HepG2 (cell line): ENCODE measurements at regions not wholly inside any gene's neighbourhood (a gene's known extent, or its start where the extent isn't known, plus 50 kb on each side); places are given as distances from the start of the nearest gene placed in this dataset.

Experiments used
- ATAC-seq: fragments of 200-7000 bp; cut with Tn5 transposase; 3 replicates; pipeline ENCODE4 v1.9.1; 2020; ENCODE audit warnings: mild to moderate bottlenecking, moderate library complexity
- BruUV-seq: library from RNA; stranded (reverse); fragments of 400-500 nt; replicated peaks from 2 replicates; lab custom pipeline; 2021; lab: Mats Ljungman, UMichigan
- CTCF ChIA-PET: fragments of 300-600 bp; formaldehyde crosslinking; extraction: SDS; loops from one replicate; lab custom pipeline; 2021; ENCODE audit warnings: low total read pairs, inconsistent platforms, low intra/inter-chr PET ratio; lab: Yijun Ruan, JAX
- POLR2A ChIA-PET: fragments of 350-600 bp; sonication (Branson Sonifier 250); formaldehyde crosslinking; loops from one replicate; lab custom pipeline; 2020; ENCODE audit warnings: antibody characterized with exemption, inconsistent platforms; lab: Yijun Ruan, JAX
- DNase-seq: peaks from one replicate; pipeline ENCODE4 v3.0.0-alpha.2; 2015; ENCODE audit warnings: low spot score
- FAIRE-seq: peaks from 3 replicates; lab custom pipeline; 2011; peaks lifted over from hg19 to GRCh38; lab: Jason Lieb, UNC
- H2AFZ ChIP-seq: one replicate; pipeline ENCODE4 v1.6.1; 2011; ENCODE audit warnings: low read length, inconsistent platforms
- H3K27ac ChIP-seq: fragments of 300-600 bp; 3 replicates; pipeline ENCODE4 v1.8.0; 2011; ENCODE audit warnings: mixed run types, mild to moderate bottlenecking, mixed read lengths, low read length, inconsistent platforms; ENCODE audit not compliant: insufficient read depth; ENCODE audit errors: extremely low read length
- H3K27me3 ChIP-seq, 2 experiments: fragments of 200-600 bp in 1 of 2; 2 replicates in 1 of 2; 3 replicates in 1 of 2; pipeline versions ENCODE4 v1.6.0 to v1.8.0; 2011; ENCODE audit warnings: low read length in 2 of 2, mild to moderate bottlenecking in 2 of 2, moderate library complexity in 2 of 2, inconsistent platforms in 1 of 2; ENCODE audit not compliant: insufficient read depth in 2 of 2, control insufficient read depth in 1 of 2
- H3K36me3 ChIP-seq, 2 experiments: fragments of 200-600 bp in 1 of 2; replicated peaks in 1 of 2; 2 replicates in 1 of 2; 3 replicates in 1 of 2; pipeline versions ENCODE4 v1.5.1 to v1.8.0; 2011; ENCODE audit warnings: low read length in 2 of 2, inconsistent platforms in 1 of 2; ENCODE audit not compliant: insufficient read depth in 2 of 2, control insufficient read depth in 1 of 2
- H3K4me1 ChIP-seq: 2 replicates; pipeline ENCODE4 v1.5.1; 2012; ENCODE audit warnings: low read length, inconsistent platforms; ENCODE audit not compliant: insufficient read depth
- H3K4me2 ChIP-seq: 2 replicates; pipeline ENCODE4 v1.6.0; 2011; ENCODE audit warnings: low read depth, low read length, inconsistent platforms
- H3K4me3 ChIP-seq, 3 experiments: fragments of 200-600 bp in 1 of 3; sonication (generic), shearing (Covaris generic) in 1 of 3; replicated peaks in 1 of 3; 2 replicates each; pipeline ENCODE4 v1.5.1; 2011 to 2016; ENCODE audit warnings: low read length in 3 of 3, inconsistent platforms in 2 of 3, low read depth in 2 of 3, mild to moderate bottlenecking in 2 of 3, control low read depth in 1 of 3, mixed read lengths in 1 of 3; ENCODE audit not compliant: insufficient read depth in 1 of 3
- H3K79me2 ChIP-seq: one replicate; pipeline ENCODE4 v1.6.1; 2011; ENCODE audit warnings: low read length, inconsistent platforms; ENCODE audit not compliant: insufficient read depth
- H3K9ac ChIP-seq: 2 replicates; pipeline ENCODE4 v1.6.0; 2011; ENCODE audit warnings: mild to moderate bottlenecking, low read depth, low read length, inconsistent platforms; ENCODE audit not compliant: insufficient read depth
- H3K9me3 ChIP-seq: 2 replicates; pipeline ENCODE4 v1.5.1; 2012; ENCODE audit warnings: mild to moderate bottlenecking, low read length
- H4K20me1 ChIP-seq: 2 replicates; pipeline ENCODE4 v1.6.0; 2011; ENCODE audit warnings: inconsistent platforms, mild to moderate bottlenecking, low read length, moderate library complexity; ENCODE audit not compliant: insufficient read depth
- GFI1 ChIP-seq: sonication (generic); formaldehyde crosslinking; IDR thresholded peaks from 2 replicates; pipeline ENCODE4 v1.5.0; 2020; ENCODE audit warnings: missing genetic modification reagents, mild to moderate bottlenecking, borderline replicate concordance
- NCOR1 ChIP-seq: fragments of 200-600 bp; sonication (generic); IDR thresholded peaks from 2 replicates; pipeline ENCODE4 v1.7.0; 2017; ENCODE audit warnings: antibody characterized with exemption, low read length, borderline replicate concordance
- NFE2 ChIP-seq: sonication (generic); formaldehyde crosslinking; IDR thresholded peaks from 2 replicates; pipeline ENCODE4 v1.4.0; 2020; ENCODE audit warnings: missing genetic modification reagents
- PLRG1 ChIP-seq: fragments of 450-650 bp; conservative IDR thresholded peaks from 2 replicates; pipeline ENCODE4 v1.6.1; 2016
- RBFOX2 ChIP-seq: fragments of 200-400 bp; formaldehyde crosslinking; IDR thresholded peaks from 2 replicates; pipeline ENCODE4 v1.6.1; 2017; ENCODE audit warnings: low read depth, mild to moderate bottlenecking, low read length
- TAF1 ChIP-seq: sonication (generic); formaldehyde crosslinking; IDR thresholded peaks from 2 replicates; pipeline ENCODE4 v1.4.0; 2020; ENCODE audit warnings: missing genetic modification reagents
- WIZ ChIP-seq: sonication (generic); formaldehyde crosslinking; IDR thresholded peaks from 2 replicates; pipeline ENCODE4 v1.5.1; 2020; ENCODE audit warnings: mild to moderate bottlenecking, missing genetic modification reagents
- ZNF333 ChIP-seq: sonication (generic); formaldehyde crosslinking; IDR thresholded peaks from 2 replicates; pipeline ENCODE4 v1.4.0; 2020; ENCODE audit warnings: mild to moderate bottlenecking, missing genetic modification reagents, borderline replicate concordance
- ZNF496 ChIP-seq: sonication (generic); formaldehyde crosslinking; IDR thresholded peaks from 2 replicates; pipeline ENCODE4 v1.8.1; 2023; ENCODE audit warnings: mild to moderate bottlenecking, moderate library complexity, missing genetic modification reagents; ENCODE audit not compliant: insufficient replicate concordance
- ZNF616 ChIP-seq: sonication (generic); formaldehyde crosslinking; IDR thresholded peaks from 2 replicates; pipeline ENCODE4 v1.5.0; 2020; ENCODE audit warnings: low read depth, mild to moderate bottlenecking, missing genetic modification reagents
- ZNF747 ChIP-seq: sonication (generic); formaldehyde crosslinking; IDR thresholded peaks from 2 replicates; pipeline ENCODE4 v1.8.1; 2023; ENCODE audit warnings: missing genetic modification reagents, mild to moderate bottlenecking, borderline replicate concordance
- ZNF792 ChIP-seq: IDR thresholded peaks from 2 replicates; pipeline ENCODE4 v1.6.1; 2016
- WGBS: methylation state at CpG from one replicate; pipeline ENCODE4 v1.1.6; 2017; ENCODE audit warnings: low lambda C conversion rate; 5-methylcytosine and 5-hydroxymethylcytosine counted together
- in situ Hi-C: cut with HindIII; loops from 2 replicates; pipeline ENCODE4 v1.10.0; 2017; ENCODE audit warnings: low pct_unique_long_range_greater_than_20kb; ENCODE audit not compliant: extremely low pct_ligation_motif_present
- intact Hi-C: fragments of 100-400 bp; cut with micrococcal nuclease; formaldehyde crosslinking; loops from one replicate; pipeline ENCODE4 v1.10.0; 2022; ENCODE audit not compliant: unreplicated experiment
- TF ChIP-seq, protein P1 (sequence below): sonication (generic); formaldehyde crosslinking; IDR thresholded peaks from 2 replicates; pipeline ENCODE4 v1.4.0; 2020; ENCODE audit warnings: missing genetic modification reagents
- TF ChIP-seq, protein P2 (sequence below): fragments of 450-650 bp; IDR thresholded peaks from 2 replicates; pipeline ENCODE4 v1.6.1; 2016
- TF ChIP-seq, protein P3 (sequence below), 2 experiments: sonication (generic) in 1 of 2; formaldehyde crosslinking in 1 of 2; IDR thresholded peaks; 2 replicates each; pipeline versions ENCODE4 v1.4.0 to v1.6.1; 2016 to 2020; ENCODE audit warnings: borderline replicate concordance in 1 of 2, low read depth in 1 of 2, mild to moderate bottlenecking in 1 of 2, missing genetic modification reagents in 1 of 2

DNA sequence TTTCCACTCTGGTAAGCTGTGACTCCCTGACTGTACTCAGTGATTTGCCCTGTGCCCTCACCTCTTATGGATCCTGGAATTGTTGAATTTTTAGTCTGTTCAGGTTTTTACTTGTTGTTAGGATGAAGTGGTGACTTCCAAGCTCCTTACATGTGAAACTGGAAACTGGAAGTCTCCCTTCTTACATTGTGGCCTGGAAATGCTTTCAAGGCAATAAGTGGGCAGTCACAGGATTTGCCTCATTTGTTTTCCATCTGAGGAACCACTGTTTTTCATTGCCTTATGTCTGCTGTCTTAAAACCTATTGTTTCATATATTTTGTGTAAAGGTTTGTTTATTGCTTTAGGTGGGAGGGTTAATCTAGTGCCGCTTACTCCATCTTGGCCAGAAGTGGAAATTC lies 155.8 kb downstream of the CYB561 start:
- no peak overlapping the region for H3K9ac ChIP-seq
- H3K79me2 ChIP-seq: no peaks in the 10 kb centered on the region
- no peak for ATAC-seq
- no peak overlapping the region for H2AFZ ChIP-seq
- POLR2A ChIA-PET: no interaction called here
- in situ Hi-C loops (no loop called here), intact Hi-C loops (no loop called here)
- no peak for TF ChIP-seq RBFOX2
- no peak for TF ChIP-seq GFI1 (CRISPR knock-in tag)
- TF ChIP-seq WIZ (CRISPR knock-in tag): no peak
- TF ChIP-seq ZNF792 (CRISPR knock-in tag): no peak
- TF ChIP-seq, protein P1, sequence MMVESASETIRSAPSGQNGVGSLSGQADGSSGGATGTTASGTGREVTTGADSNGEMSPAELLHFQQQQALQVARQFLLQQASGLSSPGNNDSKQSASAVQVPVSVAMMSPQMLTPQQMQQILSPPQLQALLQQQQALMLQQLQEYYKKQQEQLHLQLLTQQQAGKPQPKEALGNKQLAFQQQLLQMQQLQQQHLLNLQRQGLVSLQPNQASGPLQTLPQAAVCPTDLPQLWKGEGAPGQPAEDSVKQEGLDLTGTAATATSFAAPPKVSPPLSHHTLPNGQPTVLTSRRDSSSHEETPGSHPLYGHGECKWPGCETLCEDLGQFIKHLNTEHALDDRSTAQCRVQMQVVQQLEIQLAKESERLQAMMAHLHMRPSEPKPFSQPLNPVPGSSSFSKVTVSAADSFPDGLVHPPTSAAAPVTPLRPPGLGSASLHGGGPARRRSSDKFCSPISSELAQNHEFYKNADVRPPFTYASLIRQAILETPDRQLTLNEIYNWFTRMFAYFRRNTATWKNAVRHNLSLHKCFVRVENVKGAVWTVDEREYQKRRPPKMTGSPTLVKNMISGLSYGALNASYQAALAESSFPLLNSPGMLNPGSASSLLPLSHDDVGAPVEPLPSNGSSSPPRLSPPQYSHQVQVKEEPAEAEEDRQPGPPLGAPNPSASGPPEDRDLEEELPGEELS (CRISPR knock-in tag): no peak
- TF ChIP-seq TAF1: no peak
- TF ChIP-seq NCOR1: no peak
- TF ChIP-seq PLRG1: no peak
- no peak for TF ChIP-seq NFE2
- TF ChIP-seq ZNF496: no peak
- TF ChIP-seq, protein P2, sequence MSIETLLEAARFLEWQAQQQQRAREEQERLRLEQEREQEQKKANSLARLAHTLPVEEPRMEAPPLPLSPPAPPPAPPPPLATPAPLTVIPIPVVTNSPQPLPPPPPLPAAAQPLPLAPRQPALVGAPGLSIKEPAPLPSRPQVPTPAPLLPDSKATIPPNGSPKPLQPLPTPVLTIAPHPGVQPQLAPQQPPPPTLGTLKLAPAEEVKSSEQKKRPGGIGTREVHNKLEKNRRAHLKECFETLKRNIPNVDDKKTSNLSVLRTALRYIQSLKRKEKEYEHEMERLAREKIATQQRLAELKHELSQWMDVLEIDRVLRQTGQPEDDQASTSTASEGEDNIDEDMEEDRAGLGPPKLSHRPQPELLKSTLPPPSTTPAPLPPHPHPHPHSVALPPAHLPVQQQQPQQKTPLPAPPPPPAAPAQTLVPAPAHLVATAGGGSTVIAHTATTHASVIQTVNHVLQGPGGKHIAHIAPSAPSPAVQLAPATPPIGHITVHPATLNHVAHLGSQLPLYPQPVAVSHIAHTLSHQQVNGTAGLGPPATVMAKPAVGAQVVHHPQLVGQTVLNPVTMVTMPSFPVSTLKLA: no peak
- TF ChIP-seq ZNF333 (CRISPR knock-in tag): no peak
- TF ChIP-seq ZNF616 (CRISPR knock-in tag): no peak
- TF ChIP-seq, protein P3, sequence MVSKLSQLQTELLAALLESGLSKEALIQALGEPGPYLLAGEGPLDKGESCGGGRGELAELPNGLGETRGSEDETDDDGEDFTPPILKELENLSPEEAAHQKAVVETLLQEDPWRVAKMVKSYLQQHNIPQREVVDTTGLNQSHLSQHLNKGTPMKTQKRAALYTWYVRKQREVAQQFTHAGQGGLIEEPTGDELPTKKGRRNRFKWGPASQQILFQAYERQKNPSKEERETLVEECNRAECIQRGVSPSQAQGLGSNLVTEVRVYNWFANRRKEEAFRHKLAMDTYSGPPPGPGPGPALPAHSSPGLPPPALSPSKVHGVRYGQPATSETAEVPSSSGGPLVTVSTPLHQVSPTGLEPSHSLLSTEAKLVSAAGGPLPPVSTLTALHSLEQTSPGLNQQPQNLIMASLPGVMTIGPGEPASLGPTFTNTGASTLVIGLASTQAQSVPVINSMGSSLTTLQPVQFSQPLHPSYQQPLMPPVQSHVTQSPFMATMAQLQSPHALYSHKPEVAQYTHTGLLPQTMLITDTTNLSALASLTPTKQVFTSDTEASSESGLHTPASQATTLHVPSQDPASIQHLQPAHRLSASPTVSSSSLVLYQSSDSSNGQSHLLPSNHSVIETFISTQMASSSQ (IDR thresholded peaks at IDR 0.05; ENCODE audit: low read depth): no peak
- TF ChIP-seq, protein P3 (CRISPR knock-in tag; IDR thresholded peaks at IDR 0.05; ENCODE audit: borderline replicate concordance): no peak
- TF ChIP-seq ZNF747 (CRISPR knock-in tag): no peak
- WGBS: 89% methylated on average over 1 of the region's 1 CpG
- BruUV-seq: no TSS peak
- peaks cover 6% of the 10 kb centered on the region for H3K9me3 ChIP-seq
- FAIRE-seq: no peak
- no peaks in the 10 kb centered on the region for H4K20me1 ChIP-seq
- H3K27me3 ChIP-seq: no peaks in the 10 kb centered on the region
- H3K27ac ChIP-seq: no peak overlapping the region
- CTCF ChIA-PET: no interaction called here
- H3K4me1 ChIP-seq: no peaks in the 10 kb centered on the region
- H3K4me3 ChIP-seq: no peak overlapping the region
- H3K36me3 ChIP-seq: no peaks in the 10 kb centered on the region
- H3K4me2 ChIP-seq: no peak overlapping the region
- no peak for DNase-seq
